Parathyroid adenoma (tissue), 2 donors: ENCODE measurements at regions not wholly inside any gene's neighbourhood (a gene's known extent, or its start where the extent isn't known, plus 50 kb on each side); places are given as distances from the start of the nearest gene placed in this dataset.
"Not testable (repeated sequence)": the region's sequence is repeated elsewhere in the genome, so short reads cannot be mapped to it uniquely, and the experiment has no call there.

Source experiments
- H2AFZ ChIP-seq: fragments of 300-600 bp; sonication (generic); one replicate; pipeline ENCODE4 v1.7.0; 2017; ENCODE audit warnings: antibody characterized with exemption, mild to moderate bottlenecking
- H3K27ac ChIP-seq: fragments of 300-600 bp; sonication (generic); one replicate; pipeline ENCODE4 v1.7.0; 2017
- H3K27me3 ChIP-seq: fragments of 300-600 bp; sonication (generic); one replicate; pipeline ENCODE4 v1.7.0; 2017; ENCODE audit warnings: low read length; ENCODE audit not compliant: control insufficient read depth, insufficient read depth
- H3K36me3 ChIP-seq: fragments of 300-600 bp; sonication (generic); one replicate; pipeline ENCODE4 v1.7.0; 2017; ENCODE audit warnings: low read length; ENCODE audit not compliant: control insufficient read depth, insufficient read depth
- H3K4me1 ChIP-seq: fragments of 300-600 bp; sonication (generic); one replicate; pipeline ENCODE4 v1.7.0; 2017; ENCODE audit warnings: control low read depth
- H3K4me2 ChIP-seq: fragments of 300-600 bp; sonication (generic); one replicate; pipeline ENCODE4 v1.7.0; 2017; ENCODE audit warnings: low read length
- H3K4me3 ChIP-seq: fragments of 300-600 bp; sonication (generic); one replicate; pipeline ENCODE4 v1.7.0; 2017; ENCODE audit warnings: low read depth, low read length
- H3K79me2 ChIP-seq: fragments of 300-600 bp; sonication (generic); one replicate; pipeline ENCODE4 v1.7.0; 2017; ENCODE audit warnings: control low read depth
- H3K9ac ChIP-seq: fragments of 300-600 bp; sonication (generic); one replicate; pipeline ENCODE4 v1.7.0; 2017; ENCODE audit warnings: mild to moderate bottlenecking
- H3K9me3 ChIP-seq: fragments of 300-600 bp; sonication (generic); one replicate; pipeline ENCODE4 v1.7.0; 2017; ENCODE audit warnings: low read length; ENCODE audit not compliant: control insufficient read depth
- TF ChIP-seq, protein P1 (sequence below): fragments of 300-600 bp; sonication (generic); IDR thresholded peaks from one replicate; pipeline ENCODE4 v1.7.0; 2017; ENCODE audit warnings: antibody characterized with exemption, mild to moderate bottlenecking
- donor health status: primary hyperparathyroidism.

DNA sequence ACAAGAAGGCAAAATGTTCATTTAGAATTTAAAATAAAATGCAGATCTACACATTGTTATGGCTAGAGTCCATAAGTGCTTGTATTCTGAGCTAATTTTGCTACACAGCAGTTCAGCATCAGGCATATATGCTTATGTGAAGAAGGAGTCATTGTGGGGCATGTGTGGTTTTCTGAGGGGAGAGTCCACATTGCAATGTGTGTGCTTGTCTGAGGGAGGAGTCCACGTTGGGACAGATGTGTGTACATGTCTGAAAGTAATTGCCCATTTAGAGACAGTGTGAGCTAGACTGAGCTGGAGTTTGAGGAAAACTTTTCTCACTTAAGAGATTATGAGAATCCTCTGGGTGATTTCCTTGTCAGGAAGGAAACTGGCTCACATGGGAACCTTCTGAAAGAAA is 767.9 kb downstream of the TMEM121 start:
- no peaks in the 10 kb centered on the region for H3K9me3 ChIP-seq
- H3K79me2 ChIP-seq = no peaks in the 10 kb centered on the region
- H3K4me3 ChIP-seq = no peak overlapping the region
- no peak overlapping the region for H2AFZ ChIP-seq
- H3K9ac ChIP-seq = no peak overlapping the region
- TF ChIP-seq, protein P1, sequence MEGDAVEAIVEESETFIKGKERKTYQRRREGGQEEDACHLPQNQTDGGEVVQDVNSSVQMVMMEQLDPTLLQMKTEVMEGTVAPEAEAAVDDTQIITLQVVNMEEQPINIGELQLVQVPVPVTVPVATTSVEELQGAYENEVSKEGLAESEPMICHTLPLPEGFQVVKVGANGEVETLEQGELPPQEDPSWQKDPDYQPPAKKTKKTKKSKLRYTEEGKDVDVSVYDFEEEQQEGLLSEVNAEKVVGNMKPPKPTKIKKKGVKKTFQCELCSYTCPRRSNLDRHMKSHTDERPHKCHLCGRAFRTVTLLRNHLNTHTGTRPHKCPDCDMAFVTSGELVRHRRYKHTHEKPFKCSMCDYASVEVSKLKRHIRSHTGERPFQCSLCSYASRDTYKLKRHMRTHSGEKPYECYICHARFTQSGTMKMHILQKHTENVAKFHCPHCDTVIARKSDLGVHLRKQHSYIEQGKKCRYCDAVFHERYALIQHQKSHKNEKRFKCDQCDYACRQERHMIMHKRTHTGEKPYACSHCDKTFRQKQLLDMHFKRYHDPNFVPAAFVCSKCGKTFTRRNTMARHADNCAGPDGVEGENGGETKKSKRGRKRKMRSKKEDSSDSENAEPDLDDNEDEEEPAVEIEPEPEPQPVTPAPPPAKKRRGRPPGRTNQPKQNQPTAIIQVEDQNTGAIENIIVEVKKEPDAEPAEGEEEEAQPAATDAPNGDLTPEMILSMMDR = no peak
- no peaks in the 10 kb centered on the region for H3K36me3 ChIP-seq
- no peak overlapping the region for H3K4me2 ChIP-seq
- H3K27me3 ChIP-seq = no peaks in the 10 kb centered on the region
- no peaks in the 10 kb centered on the region for H3K4me1 ChIP-seq
- no peak overlapping the region for H3K27ac ChIP-seq

DNA sequence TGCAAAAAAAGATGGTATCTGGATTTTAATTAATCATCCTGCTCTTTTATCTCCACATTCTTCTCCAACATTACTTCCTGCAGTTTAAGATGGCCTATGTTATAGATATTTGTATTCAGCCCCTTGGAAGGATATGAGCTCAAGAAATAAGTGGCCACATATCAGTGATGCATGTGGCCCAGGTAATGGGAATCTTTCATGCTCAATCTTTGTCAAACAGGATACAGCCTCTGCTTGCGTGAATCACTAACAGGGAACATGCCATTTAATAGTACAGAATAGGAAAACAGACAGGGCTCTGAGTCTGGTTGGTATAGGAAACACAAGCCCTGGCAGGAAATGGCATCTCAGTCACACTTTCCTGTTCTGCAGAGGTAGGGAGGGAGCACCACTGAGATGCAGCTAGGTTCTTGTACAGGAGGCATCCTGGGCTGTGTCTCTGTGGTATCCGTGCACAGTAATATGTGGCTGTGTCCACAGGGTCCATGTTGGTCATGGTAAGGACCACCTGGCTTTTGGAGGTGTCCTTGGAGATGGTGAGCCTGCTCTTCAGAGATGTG is 774.6 kb downstream of the TMEM121 start:
- H3K4me1 ChIP-seq, H2AFZ ChIP-seq, H3K79me2 ChIP-seq, H3K27ac ChIP-seq, H3K9me3 ChIP-seq, H3K4me2 ChIP-seq, H3K9ac ChIP-seq, H3K27me3 ChIP-seq, H3K4me3 ChIP-seq, H3K36me3 ChIP-seq: not testable (repeated sequence)

GRCh38 chr14:106301609-106302008 is 775.2 kb downstream of the TMEM121 start:
- not testable (repeated sequence) for H3K4me3 ChIP-seq, H2AFZ ChIP-seq, H3K36me3 ChIP-seq, H3K4me1 ChIP-seq, H3K27ac ChIP-seq, H3K9ac ChIP-seq, H3K9me3 ChIP-seq, H3K4me2 ChIP-seq, H3K79me2 ChIP-seq, H3K27me3 ChIP-seq

DNA sequence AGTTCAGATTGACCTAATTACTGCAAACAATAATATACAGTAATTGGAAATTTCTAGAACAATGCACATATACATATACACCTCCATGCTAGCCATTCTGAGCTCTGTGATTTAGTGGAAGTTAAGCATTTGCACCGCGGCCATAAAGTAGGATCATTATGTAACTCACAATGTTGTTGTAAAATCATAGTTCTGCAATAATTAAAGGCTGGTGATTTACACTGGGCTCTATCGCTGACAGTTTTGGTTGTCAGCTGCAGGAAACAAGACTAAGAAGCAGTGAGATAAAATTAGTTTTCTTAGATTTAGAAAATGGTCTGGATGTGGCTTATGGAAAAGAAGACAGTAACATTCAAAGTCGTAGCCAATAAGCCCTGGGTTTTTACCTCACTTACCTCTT is 776.3 kb downstream of the TMEM121 start:
- TF ChIP-seq, protein P1 = no peak
- Histone ChIP-seq H3K36me3 (no peaks in the 10 kb centered on the region), H3K79me2 (no peaks in the 10 kb centered on the region), H3K9me3 (no peaks in the 10 kb centered on the region), H2AFZ (no peak overlapping the region), H3K27ac (no peak overlapping the region), H3K27me3 (no peaks in the 10 kb centered on the region), H3K4me3 (no peak overlapping the region), H3K9ac (no peak overlapping the region), H3K4me2 (no peak overlapping the region), H3K4me1 (no peaks in the 10 kb centered on the region)

- Histone ChIP-seq H3K36me3 (no peaks in the 10 kb centered on the region), H3K4me3 (no peak overlapping the region), H3K9ac (no peak overlapping the region), H3K4me2 (no peak overlapping the region), H3K9me3 (no peaks in the 10 kb centered on the region), H3K27ac (no peak overlapping the region), H3K4me1 (no peaks in the 10 kb centered on the region), H3K79me2 (no peaks in the 10 kb centered on the region), H2AFZ (no peak overlapping the region), H3K27me3 (no peaks in the 10 kb centered on the region)
- TF ChIP-seq, protein P1 = no peak
Measured at GRCh38 chr14:106304271-106304670, 777.9 kb downstream of the TMEM121 start.

DNA sequence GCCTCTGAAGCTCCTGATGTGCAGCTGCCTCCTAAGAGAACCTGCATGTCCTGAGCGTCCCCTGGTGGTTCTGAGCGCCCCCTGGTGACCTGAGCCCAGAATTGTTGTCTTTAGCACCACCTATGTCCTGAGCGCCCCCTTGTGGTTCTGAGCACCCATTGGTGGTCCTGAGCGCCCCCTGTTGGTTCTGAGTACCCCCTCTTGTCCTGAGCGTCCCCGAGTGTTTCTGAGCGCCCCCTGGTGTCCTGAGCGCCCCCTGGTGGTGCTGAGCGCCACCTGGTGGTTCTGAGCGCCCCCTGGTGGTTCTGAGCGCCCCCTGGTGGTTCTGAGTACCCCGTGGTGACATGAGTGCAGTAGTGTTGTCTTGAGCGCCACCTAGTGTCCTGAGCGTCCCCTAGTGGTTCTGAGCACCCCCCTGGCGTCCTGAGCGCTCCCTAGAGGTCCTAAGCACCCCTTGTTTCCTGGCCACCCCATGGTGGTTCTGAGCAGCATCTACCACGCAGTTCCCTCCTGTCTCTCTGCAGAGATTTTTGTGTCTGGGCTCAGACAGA is 782.5 kb downstream of the TMEM121 start:
- TF ChIP-seq, protein P1 = peak; percentile 34
- H3K27me3 ChIP-seq = no peaks in the 10 kb centered on the region
- no peak overlapping the region for H3K9ac ChIP-seq
- H3K9me3 ChIP-seq = no peaks in the 10 kb centered on the region
- no peak overlapping the region for H3K4me3 ChIP-seq
- H3K27ac ChIP-seq = no peak overlapping the region
- no peaks in the 10 kb centered on the region for H3K79me2 ChIP-seq
- H3K36me3 ChIP-seq = no peaks in the 10 kb centered on the region
- no peak overlapping the region for H2AFZ ChIP-seq
- no peak overlapping the region for H3K4me2 ChIP-seq
- no peaks in the 10 kb centered on the region for H3K4me1 ChIP-seq
